ENCODE measurements at regions not wholly inside any gene's neighbourhood (a gene's known extent, or its start where the extent isn't known, plus 50 kb on each side); places are given as distances from the start of the nearest gene placed in this dataset.
"Not testable (repeated sequence)": the region's sequence is repeated elsewhere in the genome, so short reads cannot be mapped to it uniquely, and the experiment has no call there.

- no peak for TF ChIP-seq CTCF (IDR thresholded peaks at IDR 0.05; ENCODE audit: insufficient read depth, low read depth, low read length, missing control alignments)
- DNase-seq (ENCODE audit: low read depth): no peak
- H3K4me3 ChIP-seq (ENCODE audit: low read depth, low read length): no peak overlapping the region
Measured at GRCh38 chrX:124769166-124769565, 422.8 kb downstream of the SH2D1A start.

DNA sequence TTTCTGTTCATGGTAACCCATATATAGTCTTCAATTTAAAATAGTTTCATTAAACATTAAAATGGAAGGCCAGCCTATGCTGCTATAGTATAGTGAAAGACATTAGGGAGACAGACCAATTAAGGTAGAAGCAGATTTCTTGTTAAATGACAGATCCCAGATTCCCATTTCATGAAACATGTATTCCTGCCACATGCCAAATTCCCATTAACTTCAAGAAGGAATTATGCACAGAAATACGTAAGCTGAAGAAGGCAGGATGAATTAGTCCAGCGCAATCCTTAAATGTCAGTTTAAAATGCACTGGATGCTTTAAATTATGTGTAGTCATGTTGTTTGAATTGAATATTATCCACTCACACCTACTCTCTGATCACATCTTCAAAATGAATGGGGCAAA is 424.9 kb downstream of the SH2D1A start:
- TF ChIP-seq CTCF (IDR thresholded peaks at IDR 0.05; ENCODE audit: insufficient read depth, low read depth, low read length, missing control alignments): no peak
- H3K4me3 ChIP-seq (ENCODE audit: low read depth, low read length): no peak overlapping the region
- DNase-seq (ENCODE audit: low read depth): no peak

DNA sequence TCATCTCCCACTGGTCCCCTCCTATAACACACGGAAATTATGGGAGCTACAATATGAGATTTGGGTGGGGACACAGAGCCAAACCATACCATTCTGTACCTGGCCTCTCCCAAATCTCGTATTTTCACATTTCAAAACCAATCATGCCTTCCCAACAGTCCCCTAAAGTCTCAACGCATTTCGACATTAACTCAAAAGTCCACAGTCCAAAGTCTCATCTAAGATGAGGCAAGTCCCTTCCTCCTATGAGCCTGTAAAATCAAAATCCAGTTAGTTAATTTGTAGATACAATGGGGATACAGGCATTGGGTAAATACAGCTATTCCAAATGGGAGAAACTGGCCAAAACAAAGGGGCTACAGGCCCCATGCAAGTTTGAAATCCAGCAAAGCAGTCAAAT is 441.9 kb downstream of the SH2D1A start:
- H3K4me3 ChIP-seq (ENCODE audit: low read depth, low read length); DNase-seq (ENCODE audit: low read depth): not testable (repeated sequence)

DNA sequence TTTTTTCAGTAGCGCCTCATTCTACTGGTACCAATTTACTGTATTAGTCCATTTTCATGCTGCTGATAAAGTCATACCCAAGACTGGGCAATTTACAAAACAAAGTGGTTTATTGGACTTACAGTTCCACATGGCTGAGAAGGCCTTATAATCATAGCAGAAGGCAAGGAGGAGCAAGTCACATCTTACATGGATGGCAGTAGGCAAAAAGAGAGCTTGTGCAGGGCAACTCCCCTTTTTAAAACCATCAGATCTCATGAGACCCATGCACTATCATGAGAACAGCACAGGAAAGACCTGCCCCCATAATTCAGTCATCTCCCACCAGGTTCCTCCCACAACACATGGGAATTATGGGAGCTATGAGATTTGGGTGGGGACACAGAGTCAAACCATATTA is 443.5 kb downstream of the SH2D1A start:
- not testable (repeated sequence) for H3K4me3 ChIP-seq (ENCODE audit: low read depth, low read length); DNase-seq (ENCODE audit: low read depth)

DNA sequence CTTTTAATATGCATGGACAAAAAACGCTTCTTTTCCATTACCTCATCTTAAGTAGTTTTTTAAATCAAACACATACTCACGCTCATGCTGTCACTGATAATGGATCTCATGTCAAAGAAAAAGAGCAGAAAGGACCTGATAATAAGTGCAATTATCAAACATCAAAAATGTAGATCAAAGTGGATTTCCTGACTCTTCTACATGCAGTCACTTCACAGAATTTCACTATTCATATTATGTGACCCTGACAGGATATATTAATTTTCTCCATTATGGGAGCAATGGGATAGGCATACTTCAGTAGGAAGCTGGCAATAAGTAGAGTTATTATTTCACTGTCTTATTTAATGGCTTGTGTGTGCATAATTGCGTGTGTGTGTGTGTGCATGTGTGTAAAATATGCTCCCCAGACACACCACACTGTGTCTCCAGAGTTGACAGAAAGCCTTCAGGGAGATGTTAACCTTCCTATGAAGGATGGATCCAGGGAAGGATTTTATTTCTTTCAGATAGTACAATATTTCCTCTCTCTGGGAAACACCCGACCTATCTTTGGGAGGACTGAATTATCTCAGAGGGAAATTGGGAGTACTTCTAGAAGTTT is 445.2 kb downstream of the SH2D1A start:
- no peak overlapping the region for H3K4me3 ChIP-seq (ENCODE audit: low read depth, low read length)
- TF ChIP-seq CTCF (IDR thresholded peaks at IDR 0.05; ENCODE audit: insufficient read depth, low read depth, low read length, missing control alignments): no peak
- DNase-seq (ENCODE audit: low read depth): no peak

DNA sequence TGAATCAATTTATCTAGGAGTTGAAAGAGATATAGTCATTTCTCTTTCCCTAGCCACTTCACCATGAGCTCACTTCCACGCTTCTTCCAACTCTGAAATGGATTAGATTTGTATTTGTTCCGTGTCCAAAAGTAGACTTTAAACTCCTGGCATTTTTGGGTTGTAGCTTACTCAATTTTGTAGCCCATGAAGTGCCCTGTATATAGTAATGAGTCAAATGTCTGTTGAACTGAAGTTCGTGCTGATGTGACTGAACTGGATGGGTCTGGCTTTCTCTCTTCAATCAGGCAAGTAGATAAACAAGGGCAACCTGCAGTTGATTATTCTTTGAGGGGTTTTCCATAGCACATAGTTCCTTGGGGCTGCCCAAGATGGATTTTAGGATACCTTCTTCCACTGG is 450.6 kb downstream of the SH2D1A start:
- DNase-seq (ENCODE audit: low read depth): no peak
- no peak overlapping the region for H3K4me3 ChIP-seq (ENCODE audit: low read depth, low read length)
- TF ChIP-seq CTCF (IDR thresholded peaks at IDR 0.05; ENCODE audit: insufficient read depth, low read depth, low read length, missing control alignments): no peak

DNA sequence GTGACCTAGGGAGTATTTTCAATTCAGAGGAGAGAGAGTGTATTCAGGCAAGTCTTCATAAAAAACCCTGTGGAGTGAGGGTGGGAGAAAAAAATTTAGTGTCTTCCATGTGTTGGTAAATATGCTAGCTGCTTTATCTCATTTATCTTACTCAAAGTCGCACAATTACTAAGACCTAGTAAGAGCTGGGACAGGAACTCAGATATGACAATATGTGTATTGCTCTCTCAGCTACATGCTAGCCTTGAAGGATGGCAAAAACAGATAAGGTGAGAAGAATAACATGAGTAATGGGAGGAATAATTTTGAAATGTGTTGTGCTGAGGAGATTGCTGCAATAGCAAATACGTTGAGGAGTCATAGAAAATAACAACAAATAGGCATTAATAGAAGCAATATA is 458.6 kb downstream of the SH2D1A start:
- no peak for DNase-seq (ENCODE audit: low read depth)
- H3K4me3 ChIP-seq (ENCODE audit: low read depth, low read length): no peak overlapping the region
- no peak for TF ChIP-seq CTCF (IDR thresholded peaks at IDR 0.05; ENCODE audit: insufficient read depth, low read depth, low read length, missing control alignments)

- TF ChIP-seq CTCF (IDR thresholded peaks at IDR 0.05; ENCODE audit: insufficient read depth, low read depth, low read length, missing control alignments): no peak
- no peak overlapping the region for H3K4me3 ChIP-seq (ENCODE audit: low read depth, low read length)
- no peak for DNase-seq (ENCODE audit: low read depth)
Measured at GRCh38 chrX:124805486-124805885, 459.1 kb downstream of the SH2D1A start.
